ENCODE measurements at regions not wholly inside any gene's neighbourhood (a gene's known extent, or its start where the extent isn't known, plus 50 kb on each side); places are given as distances from the start of the nearest gene placed in this dataset.

DNA sequence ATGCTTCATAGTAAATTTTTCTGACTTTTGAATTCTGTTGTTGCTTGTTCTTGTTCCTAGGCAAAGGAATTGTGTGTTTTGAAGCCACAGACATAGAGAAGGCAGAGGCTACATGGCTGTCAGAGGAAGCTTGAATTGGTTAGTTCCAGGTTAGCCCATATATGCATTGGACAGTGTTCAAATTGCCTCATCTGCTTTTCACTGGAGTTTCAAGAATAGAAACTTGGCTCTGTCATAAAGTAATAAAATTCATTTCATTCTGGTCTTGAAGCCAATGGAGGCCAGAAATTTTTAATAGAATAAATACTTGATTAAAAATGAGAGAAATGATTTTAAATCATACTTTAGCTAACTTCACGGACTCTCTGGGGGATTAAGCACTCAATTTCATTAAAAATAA is 178.0 kb downstream of the YIPF5 start:
- TF ChIP-seq, protein P1, sequence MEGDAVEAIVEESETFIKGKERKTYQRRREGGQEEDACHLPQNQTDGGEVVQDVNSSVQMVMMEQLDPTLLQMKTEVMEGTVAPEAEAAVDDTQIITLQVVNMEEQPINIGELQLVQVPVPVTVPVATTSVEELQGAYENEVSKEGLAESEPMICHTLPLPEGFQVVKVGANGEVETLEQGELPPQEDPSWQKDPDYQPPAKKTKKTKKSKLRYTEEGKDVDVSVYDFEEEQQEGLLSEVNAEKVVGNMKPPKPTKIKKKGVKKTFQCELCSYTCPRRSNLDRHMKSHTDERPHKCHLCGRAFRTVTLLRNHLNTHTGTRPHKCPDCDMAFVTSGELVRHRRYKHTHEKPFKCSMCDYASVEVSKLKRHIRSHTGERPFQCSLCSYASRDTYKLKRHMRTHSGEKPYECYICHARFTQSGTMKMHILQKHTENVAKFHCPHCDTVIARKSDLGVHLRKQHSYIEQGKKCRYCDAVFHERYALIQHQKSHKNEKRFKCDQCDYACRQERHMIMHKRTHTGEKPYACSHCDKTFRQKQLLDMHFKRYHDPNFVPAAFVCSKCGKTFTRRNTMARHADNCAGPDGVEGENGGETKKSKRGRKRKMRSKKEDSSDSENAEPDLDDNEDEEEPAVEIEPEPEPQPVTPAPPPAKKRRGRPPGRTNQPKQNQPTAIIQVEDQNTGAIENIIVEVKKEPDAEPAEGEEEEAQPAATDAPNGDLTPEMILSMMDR (conservative IDR thresholded peaks at IDR 0.05) = no peak
- no peak for TF ChIP-seq EZH2 (IDR thresholded peaks at IDR 0.05; ENCODE audit: low read depth)
- no peaks in the 10 kb centered on the region for H3K36me3 ChIP-seq (ENCODE audit: low read depth)
- no peak for DNase-seq
- no peak overlapping the region for H3K4me3 ChIP-seq
- no peak overlapping the region for H3K27ac ChIP-seq
- H3K9me3 ChIP-seq (ENCODE audit: insufficient read depth, low read depth) = 0 out of 2 replicates have a peak, but pooled peaks cover 3% of the 10 kb centered on the region
- no peaks in the 10 kb centered on the region for H3K9me2 ChIP-seq (ENCODE audit: insufficient read depth)
- H2AFZ ChIP-seq = no peak overlapping the region
- POLR2A ChIA-PET (ENCODE audit: unreplicated experiment) = no interaction called here
- no peaks in the 10 kb centered on the region for H3K79me2 ChIP-seq (ENCODE audit: low read depth)
- no peak overlapping the region for H3K4me2 ChIP-seq
- intact Hi-C loops (cut with micrococcal nuclease; ENCODE audit: unreplicated experiment) = no loop called here
- no TSS peak for BruUV-seq (replicated peaks)
- H3K4me1 ChIP-seq (replicated peaks; ENCODE audit: insufficient read depth) = no peaks in the 10 kb centered on the region
- no peaks in the 10 kb centered on the region for H4K20me1 ChIP-seq (ENCODE audit: insufficient read depth)
- H3K27me3 ChIP-seq (ENCODE audit: insufficient read depth, low read depth) = no peaks in the 10 kb centered on the region
- no peaks in the 10 kb centered on the region for H3F3A ChIP-seq (ENCODE audit: insufficient read depth, low read depth)
- CTCF ChIA-PET = no interaction called here

DNA sequence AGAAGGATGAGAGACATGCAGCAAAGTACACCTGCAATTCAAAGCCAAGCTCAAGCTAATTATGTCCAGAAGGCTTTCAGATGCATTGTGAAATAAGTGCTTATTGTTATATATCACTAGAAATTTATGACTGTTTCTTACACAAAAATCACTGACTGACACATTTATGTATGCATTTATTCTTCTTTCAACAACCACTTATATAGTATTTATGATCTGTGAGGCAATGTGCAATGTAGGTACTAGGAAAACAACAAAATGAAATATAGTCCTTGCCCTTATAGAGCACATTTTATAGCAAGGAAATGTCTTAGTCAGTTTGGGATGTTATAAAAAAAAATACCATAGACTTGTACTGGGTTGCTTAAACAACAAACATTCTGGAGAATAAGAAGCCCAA is 167.6 kb downstream of the YIPF5 start:
- DNase-seq = no peak
- TF ChIP-seq, protein P1 (conservative IDR thresholded peaks at IDR 0.05) = no peak
- no peak for TF ChIP-seq EZH2 (IDR thresholded peaks at IDR 0.05; ENCODE audit: low read depth)
- Histone ChIP-seq H3K9me2 (ENCODE audit: insufficient read depth) (no peaks in the 10 kb centered on the region), H3K27ac (no peak overlapping the region), H3K4me1 (replicated peaks; ENCODE audit: insufficient read depth) (no peaks in the 10 kb centered on the region), H3F3A (ENCODE audit: insufficient read depth, low read depth) (no peaks in the 10 kb centered on the region), H2AFZ (no peak overlapping the region), H3K27me3 (ENCODE audit: insufficient read depth, low read depth) (no peaks in the 10 kb centered on the region), H3K9me3 (ENCODE audit: insufficient read depth, low read depth) (no peaks in the 10 kb centered on the region; the same call in 1 of the 2 replicates), H3K4me3 (no peak overlapping the region), H3K36me3 (ENCODE audit: low read depth) (no peaks in the 10 kb centered on the region), H4K20me1 (ENCODE audit: insufficient read depth) (no peaks in the 10 kb centered on the region), H3K79me2 (ENCODE audit: low read depth) (no peaks in the 10 kb centered on the region), H3K4me2 (no peak overlapping the region)
- no TSS peak for BruUV-seq (replicated peaks)
- intact Hi-C loops (cut with micrococcal nuclease; ENCODE audit: unreplicated experiment) = no loop called here
- POLR2A ChIA-PET (ENCODE audit: unreplicated experiment) = no interaction called here
- CTCF ChIA-PET = interaction anchor here (0.6 kb wide), 1 partner anchor 190 kb away, joined by 6 read pairs; no protein-coding TSS in a partner anchor

DNA sequence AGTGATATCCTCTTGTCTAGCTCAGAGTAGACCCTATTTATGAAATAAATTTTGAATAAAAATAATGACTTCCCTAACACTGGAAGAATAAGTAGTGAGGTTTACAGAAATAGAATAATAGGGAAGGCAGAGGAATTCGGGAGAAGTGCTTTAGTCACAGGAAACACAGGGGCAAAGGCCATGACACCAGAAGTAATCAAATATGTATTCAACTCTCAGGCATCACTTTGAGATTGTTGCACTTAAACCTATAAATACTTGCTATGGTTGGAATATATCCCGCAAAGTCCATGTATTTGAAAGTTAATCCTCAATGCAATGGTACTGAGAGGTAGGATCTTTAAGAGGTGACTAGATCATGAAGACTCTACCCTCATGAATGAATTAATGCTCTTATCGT is 166.8 kb downstream of the YIPF5 start:
- no peaks in the 10 kb centered on the region for H3K27me3 ChIP-seq (ENCODE audit: insufficient read depth, low read depth)
- H3K27ac ChIP-seq = no peak overlapping the region
- TF ChIP-seq, protein P1 (conservative IDR thresholded peaks at IDR 0.05) = no peak
- no peak for TF ChIP-seq EZH2 (IDR thresholded peaks at IDR 0.05; ENCODE audit: low read depth)
- no peaks in the 10 kb centered on the region for H4K20me1 ChIP-seq (ENCODE audit: insufficient read depth)
- no peaks in the 10 kb centered on the region for H3K4me1 ChIP-seq (replicated peaks; ENCODE audit: insufficient read depth)
- H3K36me3 ChIP-seq (ENCODE audit: low read depth) = no peaks in the 10 kb centered on the region
- no peaks in the 10 kb centered on the region for H3K79me2 ChIP-seq (ENCODE audit: low read depth)
- H3K4me3 ChIP-seq = no peak overlapping the region
- no peaks in the 10 kb centered on the region for H3K9me2 ChIP-seq (ENCODE audit: insufficient read depth)
- no peaks in the 10 kb centered on the region for H3F3A ChIP-seq (ENCODE audit: insufficient read depth, low read depth)
- H3K4me2 ChIP-seq = no peak overlapping the region
- no peak overlapping the region for H2AFZ ChIP-seq
- H3K9me3 ChIP-seq (ENCODE audit: insufficient read depth, low read depth) = no peaks in the 10 kb centered on the region; the same call in 1 of the 2 replicates
- CTCF ChIA-PET = interaction anchor here (0.6 kb wide), 1 partner anchor 189 kb away, joined by 6 read pairs; no protein-coding TSS in a partner anchor
- DNase-seq = no peak
- no TSS peak for BruUV-seq (replicated peaks)
- POLR2A ChIA-PET (ENCODE audit: unreplicated experiment) = no interaction called here
- intact Hi-C loops (cut with micrococcal nuclease; ENCODE audit: unreplicated experiment) = no loop called here

All from PC-9 (cell line).